Stimulated activated CD4-positive, alpha-beta T cell treated with anti-CD3 and anti-CD28 coated beads, Interleukin-2, amount 100 ng/mL, for 24 hours (primary cell): ENCODE measurements at regions not wholly inside any gene's neighbourhood (a gene's known extent, or its start where the extent isn't known, plus 50 kb on each side); places are given as distances from the start of the nearest gene placed in this dataset.

Experiments used
- DNase-seq, 2 donors: peaks; one replicate each; pipeline ENCODE4 v3.0.0-alpha.2; 2020

- DNase-seq, result no peak
These were observed 472.0 kb downstream of the ARAP2 start for GRCh38 chr4:35772291-35772690.

GRCh38 chr4:35789899-35790574, 454.3 kb downstream of the ARAP2 start:
- no peak for DNase-seq

GRCh38 chr4:35793045-35793722, 451.1 kb downstream of the ARAP2 start:
- no peak for DNase-seq

GRCh38 chr4:35793766-35794165, 450.5 kb downstream of the ARAP2 start:
- DNase-seq, result no peak

GRCh38 chr4:35800669-35801068, 443.6 kb downstream of the ARAP2 start:
- no peak for DNase-seq

- no peak for DNase-seq
These were observed 441.7 kb downstream of the ARAP2 start for GRCh38 chr4:35802644-35803043.

- DNase-seq, result no peak
These were observed 425.8 kb downstream of the ARAP2 start for GRCh38 chr4:35818520-35818919.

- no peak for DNase-seq
These were observed 424.3 kb downstream of the ARAP2 start for GRCh38 chr4:35820003-35820402.

- no peak for DNase-seq
These were observed 420.1 kb downstream of the ARAP2 start for GRCh38 chr4:35824231-35824630.

GRCh38 chr4:35835893-35836292, 408.4 kb downstream of the ARAP2 start:
- no peak for DNase-seq

- no peak for DNase-seq
These were observed 407.7 kb downstream of the ARAP2 start for GRCh38 chr4:35836596-35836995.

GRCh38 chr4:35867057-35867456, 377.3 kb downstream of the ARAP2 start:
- no peak for DNase-seq

- DNase-seq, result no peak
These were observed 372.0 kb downstream of the ARAP2 start for GRCh38 chr4:35872273-35872672.

GRCh38 chr4:35879479-35879878, 364.8 kb downstream of the ARAP2 start:
- DNase-seq, result no peak

GRCh38 chr4:35883108-35883507, 361.2 kb downstream of the ARAP2 start:
- no peak for DNase-seq

- DNase-seq, result no peak
These were observed 359.4 kb downstream of the ARAP2 start for GRCh38 chr4:35884714-35885480.

GRCh38 chr4:35897808-35898207, 346.5 kb downstream of the ARAP2 start:
- no peak for DNase-seq

GRCh38 chr4:35900286-35901243, 343.7 kb downstream of the ARAP2 start:
- DNase-seq, result no peak

GRCh38 chr4:35912174-35912573, 332.1 kb downstream of the ARAP2 start:
- no peak for DNase-seq

GRCh38 chr4:35918491-35918977, 325.8 kb downstream of the ARAP2 start:
- DNase-seq, result no peak

- DNase-seq, result no peak
These were observed 318.5 kb downstream of the ARAP2 start for GRCh38 chr4:35925806-35926205.

GRCh38 chr4:35926788-35927187, 317.5 kb downstream of the ARAP2 start:
- DNase-seq, result no peak

GRCh38 chr4:35933901-35934300, 310.4 kb downstream of the ARAP2 start:
- DNase-seq, result no peak
